ENCODE measurements at regions not wholly inside any gene's neighbourhood (a gene's known extent, or its start where the extent isn't known, plus 50 kb on each side); places are given as distances from the start of the nearest gene placed in this dataset.

DNA sequence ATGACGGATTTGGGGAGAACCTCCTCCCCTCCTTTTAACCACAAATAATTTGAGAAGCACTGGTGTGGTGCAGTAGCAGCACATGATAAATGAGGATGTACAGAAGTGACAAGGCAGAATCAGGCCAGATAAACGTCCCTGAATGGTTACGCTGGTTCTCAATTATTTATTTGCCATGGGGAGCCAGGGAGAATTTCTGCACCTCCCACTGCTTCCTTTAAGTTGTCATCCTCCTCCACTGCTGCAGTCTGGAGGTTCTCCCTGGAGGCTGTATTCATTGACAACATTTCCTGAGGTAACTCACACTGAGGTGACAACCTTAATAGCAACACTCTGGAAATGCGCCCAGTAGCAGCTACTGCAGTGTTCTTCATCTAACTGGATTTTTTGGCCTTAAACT, 308.9 kb upstream of the SLITRK1 start:
- TF ChIP-seq, protein P1, sequence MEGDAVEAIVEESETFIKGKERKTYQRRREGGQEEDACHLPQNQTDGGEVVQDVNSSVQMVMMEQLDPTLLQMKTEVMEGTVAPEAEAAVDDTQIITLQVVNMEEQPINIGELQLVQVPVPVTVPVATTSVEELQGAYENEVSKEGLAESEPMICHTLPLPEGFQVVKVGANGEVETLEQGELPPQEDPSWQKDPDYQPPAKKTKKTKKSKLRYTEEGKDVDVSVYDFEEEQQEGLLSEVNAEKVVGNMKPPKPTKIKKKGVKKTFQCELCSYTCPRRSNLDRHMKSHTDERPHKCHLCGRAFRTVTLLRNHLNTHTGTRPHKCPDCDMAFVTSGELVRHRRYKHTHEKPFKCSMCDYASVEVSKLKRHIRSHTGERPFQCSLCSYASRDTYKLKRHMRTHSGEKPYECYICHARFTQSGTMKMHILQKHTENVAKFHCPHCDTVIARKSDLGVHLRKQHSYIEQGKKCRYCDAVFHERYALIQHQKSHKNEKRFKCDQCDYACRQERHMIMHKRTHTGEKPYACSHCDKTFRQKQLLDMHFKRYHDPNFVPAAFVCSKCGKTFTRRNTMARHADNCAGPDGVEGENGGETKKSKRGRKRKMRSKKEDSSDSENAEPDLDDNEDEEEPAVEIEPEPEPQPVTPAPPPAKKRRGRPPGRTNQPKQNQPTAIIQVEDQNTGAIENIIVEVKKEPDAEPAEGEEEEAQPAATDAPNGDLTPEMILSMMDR (conservative IDR thresholded peaks at IDR 0.05) = no peak
- no peak for TF ChIP-seq EZH2 (IDR thresholded peaks at IDR 0.05; ENCODE audit: low read depth)

Measured in PC-9 (cell line).